Heart right ventricle (tissue), 16 donors: ENCODE measurements at regions not wholly inside any gene's neighbourhood (a gene's known extent, or its start where the extent isn't known, plus 50 kb on each side); places are given as distances from the start of the nearest gene placed in this dataset.

Experiments used
- ATAC-seq, 8 donors: fragments of 200-7000 bp; cut with Tn5 transposase; one replicate each; pipeline ENCODE4 v1.9.1; 2020; ENCODE audit warnings: mild to moderate bottlenecking in 8 of 8, moderate library complexity in 8 of 8, moderate number of reproducible peaks in 1 of 8
- DNase-seq, 2 donors: peaks; one replicate each; pipeline ENCODE4 v3.0.0-alpha.2; 2020
- H3K27ac ChIP-seq, 10 donors: fragments of 200-600 bp; sonication (generic) in 2 of 10; one replicate each; pipeline versions ENCODE4 v1.5.0 to v1.8.0; 2020 to 2022; ENCODE audit warnings: mild to moderate bottlenecking in 3 of 10
- H3K27me3 ChIP-seq, 7 donors: fragments of 200-600 bp; one replicate each; pipeline ENCODE4 v1.8.0; 2021 to 2022; ENCODE audit warnings: mild to moderate bottlenecking in 2 of 7
- H3K36me3 ChIP-seq, 9 donors: fragments of 200-600 bp; sonication (generic) in 1 of 9; one replicate each; pipeline versions ENCODE4 v1.5.0 to v1.8.0; 2020 to 2022; ENCODE audit warnings: mild to moderate bottlenecking in 2 of 9
- H3K4me1 ChIP-seq, 9 donors: fragments of 200-600 bp; sonication (generic) in 1 of 9; one replicate each; pipeline versions ENCODE4 v1.5.0 to v1.8.0; 2020 to 2022; ENCODE audit warnings: mild to moderate bottlenecking in 4 of 9
- H3K4me3 ChIP-seq, 10 donors: fragments of 200-600 bp; sonication (generic) in 2 of 10; one replicate each; pipeline versions ENCODE4 v1.5.0 to v1.8.0; 2020 to 2022; ENCODE audit warnings: mild to moderate bottlenecking in 7 of 10, moderate library complexity in 2 of 10
- H3K9me3 ChIP-seq, 11 donors: fragments of 200-600 bp in 10 of 11; sonication (generic) in 2 of 11; one replicate each; pipeline versions ENCODE4 v1.5.0 to v1.8.0; 2013 to 2022; ENCODE audit warnings: mild to moderate bottlenecking in 2 of 11, control low read depth in 1 of 11, moderate library complexity in 1 of 11
- CTCF ChIP-seq, 9 donors: fragments of 200-600 bp; sonication (generic) in 2 of 9; IDR thresholded peaks; one replicate each; pipeline versions ENCODE4 v1.5.0 to v1.8.0; 2021 to 2022; ENCODE audit warnings: antibody characterized with exemption in 9 of 9, mild to moderate bottlenecking in 5 of 9, moderate library complexity in 1 of 9
- WGBS, 2 donors: extraction: QIAGEN DNeasy Blood & Tissue Kit; methylation state at CpG; one replicate each; pipeline ENCODE4 v1.1.7; 2013; ENCODE audit warnings: inconsistent platforms in 1 of 2; 5-methylcytosine and 5-hydroxymethylcytosine counted together
- intact Hi-C, 10 donors: fragments of 100-400 bp; cut with DNase I; formaldehyde crosslinking; loops; one replicate each; pipeline versions ENCODE4 v1.11.1 to v1.14.2; 2022
- donor health status: Arrhythmogenic right ventricular cardiomyopathy.
- donor health status: ischemic (EF 13 %, LVEDD 7.1; RV severe dilation, severe dysfunction).
- donor health status: healthy with polysubstance abuse.
- donor health status: DM: no; HTN: yes; CAD: no.
- donor health status: DM: no; HTN: no; CAD: no.
- donor health status: ischemic (EF 25% LVEDD 6.9; RV normal size, moderate dysfunction).
- donor health status: ischemic (EF 25% LVEDD 5.7; RV mildly dilated, moderate dysfunction).
- donor health status: healthy.
- donor health status: DM: yes; HTN: yes; CAD: no.
- donor health status: Ischemic cardiomyopathy.
- donor health status: ischemic (EF 35%, LVEDD 5.7; RV mildly dilated, moderate dysfunction).
- donor health status: nonischemic (EF 11% LVEDD 7.7; RV severe dilation, severe dysfunction).
- donor health status: DM: yes; HTN: yes; CAD: no.
- donor health status: PGD.
- donor health status: ischemic (EF 29% LVEDD 5.4; RV normal size, mild dysfunction).
- donor health status: nonischemic (EF 23%, LVEDD 6.1; RV moderate dilation, normal function).

GRCh38 chr17:12523244-12523643, 142.4 kb upstream of the MYOCD start:
- no peak for TF ChIP-seq CTCF (IDR thresholded peaks at IDR 0.05)
- H3K4me1 ChIP-seq, result peaks cover 0 to 9% (median 0%) of the 10 kb centered on the region in 9 donors
- 78 to 89% methylated on average over 5 of the region's 5 CpGs for WGBS, 2 donors
- no peak overlapping the region for H3K4me3 ChIP-seq
- no peak overlapping the region for H3K27ac ChIP-seq
- no peak for DNase-seq
- H3K36me3 ChIP-seq, result no peaks in the 10 kb centered on the region
- no peaks in the 10 kb centered on the region for H3K9me3 ChIP-seq
- intact Hi-C loops, result no loop called here
- ATAC-seq, result no peak
- H3K27me3 ChIP-seq, result no peaks in the 10 kb centered on the region

- ATAC-seq, result no peak
- 94% methylated on average over 3 of the region's 3 CpGs for WGBS, 2 donors
- no peak for TF ChIP-seq CTCF (IDR thresholded peaks at IDR 0.05)
- H3K9me3 ChIP-seq, result no peaks in the 10 kb centered on the region
- no peak overlapping the region for H3K27ac ChIP-seq
- intact Hi-C loops, result no loop called here
- no peaks in the 10 kb centered on the region for H3K36me3 ChIP-seq
- H3K27me3 ChIP-seq, result no peaks in the 10 kb centered on the region
- H3K4me3 ChIP-seq, result no peak overlapping the region
- no peak for DNase-seq
- H3K4me1 ChIP-seq, result peaks cover 0 to 3% (median 0%) of the 10 kb centered on the region in 9 donors
These were observed 137.7 kb upstream of the MYOCD start for GRCh38 chr17:12528036-12528435.

GRCh38 chr17:12530161-12530560, 135.5 kb upstream of the MYOCD start:
- H3K9me3 ChIP-seq, result no peaks in the 10 kb centered on the region
- no peak for TF ChIP-seq CTCF (IDR thresholded peaks at IDR 0.05)

GRCh38 chr17:12536021-12536420, 129.7 kb upstream of the MYOCD start:
- intact Hi-C loops, result loop anchor here in 2 of 10 donors (10.0 kb wide), 2 partner anchors 351 to 469 kb away; no protein-coding TSS in a partner anchor
- Histone ChIP-seq H3K36me3 (no peaks in the 10 kb centered on the region), H3K4me1 (no peaks in the 10 kb centered on the region), H3K27me3 (no peaks in the 10 kb centered on the region), H3K9me3 (no peaks in the 10 kb centered on the region), H3K4me3 (no peak overlapping the region), H3K27ac (no peak overlapping the region)
- 88 to 89% methylated on average over 3 of the region's 3 CpGs for WGBS, 2 donors
- TF ChIP-seq CTCF (IDR thresholded peaks at IDR 0.05), result no peak
- ATAC-seq (no peak), DNase-seq (no peak)

More at GRCh38 chr17:12530161-12530560, 135.5 kb upstream of the MYOCD start:
- Histone ChIP-seq H3K4me1 (no peaks in the 10 kb centered on the region), H3K36me3 (no peaks in the 10 kb centered on the region), H3K27me3 (no peaks in the 10 kb centered on the region), H3K4me3 (no peak overlapping the region), H3K27ac (no peak overlapping the region)
- intact Hi-C loops, result loop anchor here in 2 of 10 donors (10.0 kb wide), 2 partner anchors 345 to 475 kb away; no protein-coding TSS in a partner anchor
- WGBS, 2 donors, result 80 to 90% methylated on average over 4 of the region's 4 CpGs
- ATAC-seq, result no peak
- DNase-seq, result no peak
